ENCODE measurements at regions not wholly inside any gene's neighbourhood (a gene's known extent, or its start where the extent isn't known, plus 50 kb on each side); places are given as distances from the start of the nearest gene placed in this dataset.
A peak's percentile ranks its signal among the peaks of the same experiment; 100 is the strongest.

- no peak for DNase-seq (ENCODE audit: low read depth)
- TF ChIP-seq CTCF (conservative IDR thresholded peaks at IDR 0.05; ENCODE audit: low read depth, low read length): no peak
- H3K4me3 ChIP-seq (ENCODE audit: low read depth, low read length): no peak overlapping the region
Observed at GRCh38 chr7:25887266-25887665, 264.7 kb upstream of the NFE2L3 start.

- no peak for DNase-seq (ENCODE audit: low read depth)
- no peak overlapping the region for H3K4me3 ChIP-seq (ENCODE audit: low read depth, low read length)
- TF ChIP-seq CTCF (conservative IDR thresholded peaks at IDR 0.05; ENCODE audit: low read depth, low read length): no peak
Observed at GRCh38 chr7:25887795-25888559, 264.0 kb upstream of the NFE2L3 start.

- no peak for DNase-seq (ENCODE audit: low read depth)
- H3K4me3 ChIP-seq (ENCODE audit: low read depth, low read length): no peak overlapping the region
- no peak for TF ChIP-seq CTCF (conservative IDR thresholded peaks at IDR 0.05; ENCODE audit: low read depth, low read length)
Observed at GRCh38 chr7:25889765-25890164, 262.2 kb upstream of the NFE2L3 start.

GRCh38 chr7:25891591-25891990 is 260.4 kb upstream of the NFE2L3 start:
- no peak overlapping the region for H3K4me3 ChIP-seq (ENCODE audit: low read depth, low read length)
- no peak for TF ChIP-seq CTCF (conservative IDR thresholded peaks at IDR 0.05; ENCODE audit: low read depth, low read length)
- DNase-seq (ENCODE audit: low read depth): no peak

- no peak for TF ChIP-seq CTCF (conservative IDR thresholded peaks at IDR 0.05; ENCODE audit: low read depth, low read length)
- no peak for DNase-seq (ENCODE audit: low read depth)
- no peak overlapping the region for H3K4me3 ChIP-seq (ENCODE audit: low read depth, low read length)
Observed at GRCh38 chr7:25893436-25893835, 258.6 kb upstream of the NFE2L3 start.

- DNase-seq (ENCODE audit: low read depth): peak; percentile 5
- H3K4me3 ChIP-seq (ENCODE audit: low read depth, low read length): no peak overlapping the region
- TF ChIP-seq CTCF (conservative IDR thresholded peaks at IDR 0.05; ENCODE audit: low read depth, low read length): no peak
Observed at GRCh38 chr7:25894002-25894901, 257.7 kb upstream of the NFE2L3 start.

Data from choroid plexus epithelial cell (primary cell).